Muscle layer of colon (tissue), 2 donors: ENCODE measurements at regions not wholly inside any gene's neighbourhood (a gene's known extent, or its start where the extent isn't known, plus 50 kb on each side); places are given as distances from the start of the nearest gene placed in this dataset.

Experiments used
- H3K27ac ChIP-seq: one replicate; pipeline ENCODE4 v1.7.0; 2013; ENCODE audit warnings: low read depth, mild to moderate bottlenecking, low read length, moderate library complexity
- H3K27me3 ChIP-seq, 2 donors: one replicate each; pipeline ENCODE4 v1.7.0; 2013; ENCODE audit warnings: low read length in 2 of 2, mild to moderate bottlenecking in 2 of 2; ENCODE audit not compliant: insufficient read depth in 2 of 2, control insufficient read depth in 1 of 2
- H3K36me3 ChIP-seq: one replicate; pipeline ENCODE4 v1.7.0; 2013; ENCODE audit warnings: mild to moderate bottlenecking, low read length; ENCODE audit not compliant: insufficient read depth
- H3K4me1 ChIP-seq: one replicate; pipeline ENCODE4 v1.7.0; 2013; ENCODE audit warnings: mild to moderate bottlenecking, low read length; ENCODE audit not compliant: insufficient read depth
- H3K4me3 ChIP-seq, 2 donors: one replicate each; pipeline ENCODE4 v1.7.0; 2013; ENCODE audit warnings: low read length in 2 of 2, low read depth in 1 of 2, mild to moderate bottlenecking in 1 of 2, moderate library complexity in 1 of 2
- H3K9ac ChIP-seq: one replicate; pipeline ENCODE4 v1.7.0; 2013; ENCODE audit warnings: low read length
- H3K9me3 ChIP-seq: one replicate; pipeline ENCODE4 v1.7.0; 2013; ENCODE audit warnings: mild to moderate bottlenecking, low read length
- donor health status: abdominal sarcoma.
- donor health status: Adenocarcinoma of cecum.

- no peak overlapping the region for H3K4me3 ChIP-seq
- H3K27me3 ChIP-seq, result no peaks in the 10 kb centered on the region
- no peaks in the 10 kb centered on the region for H3K9me3 ChIP-seq
- H3K9ac ChIP-seq, result no peak overlapping the region
- H3K4me1 ChIP-seq, result no peaks in the 10 kb centered on the region
- H3K36me3 ChIP-seq, result no peaks in the 10 kb centered on the region
- H3K27ac ChIP-seq, result no peak overlapping the region
Measured at GRCh38 chr13:107070792-107071191, 502.9 kb upstream of the ARGLU1 start.

DNA sequence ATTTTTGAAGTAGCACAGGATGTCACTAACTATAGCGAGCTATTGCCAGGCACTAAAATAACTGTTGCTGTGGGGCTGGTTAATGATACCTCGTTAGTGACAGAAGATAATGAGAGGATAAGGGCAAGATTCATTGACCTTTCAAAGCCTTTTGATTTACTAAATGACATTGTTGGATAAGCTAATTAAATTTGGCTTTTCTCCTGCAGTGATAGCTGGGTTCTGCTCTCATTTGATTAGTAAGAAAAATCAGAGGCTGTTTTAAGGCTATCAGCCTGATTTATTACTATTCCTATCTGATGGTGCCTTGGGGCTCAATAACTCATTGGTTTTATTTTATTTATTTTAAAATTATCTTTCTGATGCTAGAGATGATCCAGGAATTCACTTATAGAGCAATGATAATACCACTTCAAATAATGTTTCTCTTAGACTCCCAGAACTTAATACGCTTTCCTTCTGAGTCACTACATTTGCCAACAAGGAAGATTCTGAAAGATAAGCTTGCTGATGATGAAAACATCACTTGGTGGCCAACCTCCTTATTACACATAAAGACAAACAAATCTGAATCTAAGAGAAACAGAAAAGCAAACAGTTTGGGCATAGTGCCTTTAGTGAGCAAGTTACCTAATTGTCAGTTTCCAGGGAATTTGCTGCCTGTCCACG lies 501.3 kb upstream of the ARGLU1 start:
- Histone ChIP-seq H3K4me1 (no peaks in the 10 kb centered on the region), H3K27ac (no peak overlapping the region), H3K27me3 (no peaks in the 10 kb centered on the region), H3K9ac (no peak overlapping the region), H3K36me3 (no peaks in the 10 kb centered on the region), H3K4me3 (no peak overlapping the region), H3K9me3 (no peaks in the 10 kb centered on the region)

DNA sequence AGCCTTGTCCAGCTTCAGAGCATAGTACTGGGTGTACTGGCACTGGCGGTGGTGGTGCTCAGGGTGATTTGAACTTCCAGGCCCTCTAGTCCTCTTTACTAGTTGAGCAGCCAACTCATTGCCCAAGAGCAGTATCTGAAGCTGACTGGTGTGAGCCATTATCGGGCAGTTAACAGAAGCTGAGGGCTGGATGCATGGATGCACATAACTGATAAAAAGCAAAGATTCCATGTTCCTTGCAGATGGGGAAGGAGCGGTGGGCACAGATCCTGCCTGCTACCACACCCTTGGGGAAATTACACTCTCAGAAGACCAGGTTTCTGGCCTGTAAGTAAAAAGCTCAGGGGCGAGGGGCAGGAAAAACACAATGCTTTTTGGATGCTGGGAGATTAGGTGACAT lies 499.4 kb upstream of the ARGLU1 start:
- Histone ChIP-seq H3K36me3 (no peaks in the 10 kb centered on the region), H3K9ac (no peak overlapping the region), H3K4me1 (no peaks in the 10 kb centered on the region), H3K27ac (no peak overlapping the region), H3K4me3 (no peak overlapping the region), H3K9me3 (no peaks in the 10 kb centered on the region), H3K27me3 (no peaks in the 10 kb centered on the region)

DNA sequence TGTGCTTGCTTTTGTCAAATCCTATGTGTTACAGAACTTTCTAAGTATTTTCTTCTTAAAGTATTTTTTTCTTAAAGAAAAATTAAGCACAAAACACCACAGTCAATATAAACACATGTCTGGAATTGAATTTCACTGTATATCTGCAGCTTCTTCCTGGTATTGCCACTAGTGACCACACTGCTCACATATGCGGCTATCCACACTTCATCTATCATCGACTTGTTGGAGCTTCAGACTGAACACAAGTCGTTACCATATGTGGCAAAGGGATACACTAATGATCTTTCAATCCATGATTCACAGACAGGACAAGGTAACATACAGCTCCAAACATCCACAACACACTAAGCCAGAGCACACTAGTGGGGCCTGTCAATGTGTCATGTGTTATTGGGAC lies 498.4 kb upstream of the ARGLU1 start:
- Histone ChIP-seq H3K36me3 (no peaks in the 10 kb centered on the region), H3K9ac (no peak overlapping the region), H3K4me1 (no peaks in the 10 kb centered on the region), H3K27me3 (no peaks in the 10 kb centered on the region), H3K27ac (no peak overlapping the region), H3K4me3 (no peak overlapping the region), H3K9me3 (no peaks in the 10 kb centered on the region)

DNA sequence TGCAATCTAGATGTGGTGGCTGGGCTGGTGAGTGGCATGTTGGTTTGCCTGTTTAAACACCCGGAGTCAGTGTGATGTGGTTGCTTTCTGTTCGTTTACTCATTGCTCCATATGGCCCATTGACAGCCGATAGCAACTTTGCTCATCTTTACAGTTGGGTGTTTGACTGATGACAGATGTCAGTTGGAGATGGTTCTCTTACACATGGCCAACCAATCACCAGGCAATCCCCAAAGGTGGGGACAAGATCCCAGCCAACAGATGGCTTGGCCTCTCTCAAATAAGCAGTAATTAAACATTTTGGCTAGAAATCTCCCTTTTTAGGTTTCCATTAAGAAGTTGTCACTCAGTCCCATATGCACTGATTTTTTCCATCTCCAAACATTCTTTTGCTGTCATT lies 497.1 kb upstream of the ARGLU1 start:
- no peaks in the 10 kb centered on the region for H3K9me3 ChIP-seq
- H3K36me3 ChIP-seq, result no peaks in the 10 kb centered on the region
- no peak overlapping the region for H3K4me3 ChIP-seq
- no peaks in the 10 kb centered on the region for H3K4me1 ChIP-seq
- H3K27ac ChIP-seq, result no peak overlapping the region
- no peaks in the 10 kb centered on the region for H3K27me3 ChIP-seq
- no peak overlapping the region for H3K9ac ChIP-seq

DNA sequence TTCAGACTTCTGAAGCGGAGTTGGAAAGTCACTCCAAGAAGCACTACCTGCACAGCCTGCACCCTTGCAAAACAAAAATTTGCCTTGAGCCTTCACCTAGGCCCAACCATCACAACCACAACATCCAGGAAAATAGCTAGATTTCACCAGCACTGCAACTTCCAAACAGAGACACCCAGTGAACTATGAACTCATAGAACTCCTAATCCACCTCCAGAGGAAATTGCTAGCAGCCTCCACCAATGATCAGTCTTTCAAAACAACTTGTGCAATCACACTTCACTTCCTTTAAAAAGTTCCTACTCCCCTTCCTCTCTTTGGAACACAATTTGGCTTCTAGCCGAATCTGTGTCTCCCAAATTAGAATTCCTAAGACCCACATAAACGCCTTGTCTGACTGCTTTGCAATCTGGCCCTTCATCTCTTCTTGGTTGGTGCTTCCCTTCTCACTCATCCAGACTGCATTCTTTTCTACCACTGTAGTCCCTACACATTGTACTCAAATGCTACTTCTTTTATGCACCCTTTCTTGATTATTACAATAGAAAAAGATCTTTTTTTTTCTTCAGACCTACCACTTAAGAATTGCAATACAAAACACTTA lies 489.2 kb upstream of the ARGLU1 start:
- Histone ChIP-seq H3K27ac (no peak overlapping the region), H3K36me3 (no peaks in the 10 kb centered on the region), H3K4me3 (no peak overlapping the region), H3K9ac (no peak overlapping the region), H3K4me1 (no peaks in the 10 kb centered on the region), H3K9me3 (no peaks in the 10 kb centered on the region), H3K27me3 (no peaks in the 10 kb centered on the region)

DNA sequence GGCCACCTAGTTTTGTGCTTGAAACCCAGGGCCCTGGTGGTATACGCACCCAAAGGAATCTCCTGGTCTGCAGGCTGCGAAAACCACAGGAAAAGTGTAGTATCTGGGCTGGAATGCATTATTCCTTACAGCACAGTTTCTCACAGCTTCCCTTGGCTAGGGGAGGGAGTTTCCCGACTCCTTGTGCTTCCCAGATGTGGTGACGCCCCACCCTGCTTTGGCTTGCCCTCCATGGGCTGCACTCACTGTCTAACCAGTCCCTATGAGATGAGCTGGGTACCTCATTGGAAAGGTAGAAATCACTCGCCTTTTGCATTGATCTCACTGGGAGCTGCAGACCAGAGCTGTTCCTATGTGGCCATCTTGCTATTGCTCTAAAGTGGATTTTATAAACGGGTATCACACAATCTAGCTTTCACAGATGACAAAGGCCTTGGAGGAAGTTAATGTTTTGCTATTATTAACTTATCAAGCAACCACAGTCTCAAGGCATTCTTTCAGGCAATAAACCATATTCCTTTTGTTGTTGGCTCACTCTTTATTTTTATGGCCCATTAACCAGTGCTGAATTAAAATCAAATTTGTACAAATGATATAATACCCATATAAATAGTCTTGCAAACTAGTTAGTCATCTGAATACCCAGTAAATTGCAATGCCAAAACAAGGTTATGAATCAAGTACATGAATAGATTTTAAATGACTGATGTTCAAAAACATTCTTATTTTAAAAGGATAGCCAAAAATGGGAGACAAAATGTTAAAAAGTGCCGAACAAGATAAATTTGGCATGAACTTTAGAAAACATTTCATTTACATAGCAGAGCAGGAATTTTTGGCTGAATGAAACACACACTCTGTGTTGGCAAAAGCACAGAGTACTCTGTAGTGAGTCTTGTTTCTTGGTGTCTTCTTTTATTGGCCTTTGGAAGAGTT lies 475.4 kb upstream of the ARGLU1 start:
- peaks cover 5% of the 10 kb centered on the region for H3K4me1 ChIP-seq
- no peaks in the 10 kb centered on the region for H3K9me3 ChIP-seq
- no peak overlapping the region for H3K27ac ChIP-seq
- no peak overlapping the region for H3K4me3 ChIP-seq
- no peak overlapping the region for H3K9ac ChIP-seq
- H3K36me3 ChIP-seq, result no peaks in the 10 kb centered on the region
- H3K27me3 ChIP-seq, result no peaks in the 10 kb centered on the region

DNA sequence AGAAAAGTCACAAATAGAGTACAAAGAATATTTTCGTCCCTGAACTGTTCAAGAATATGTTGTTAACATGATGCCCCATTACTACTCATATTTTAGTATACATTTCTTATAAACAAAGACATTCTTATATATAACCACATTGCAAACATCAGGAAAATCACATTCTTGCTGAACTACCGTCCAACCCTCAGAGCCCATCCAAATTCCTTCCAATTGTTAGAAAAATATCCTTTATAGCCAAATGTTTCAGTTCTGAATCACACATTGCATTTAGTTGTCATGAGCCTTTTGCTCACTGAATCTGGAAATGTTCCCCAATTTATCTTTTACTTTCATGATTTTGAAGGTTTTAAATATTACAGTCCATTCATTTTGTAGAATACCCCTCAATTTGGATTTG lies 467.8 kb upstream of the ARGLU1 start:
- Histone ChIP-seq H3K27me3 (no peaks in the 10 kb centered on the region), H3K9ac (no peak overlapping the region), H3K9me3 (no peaks in the 10 kb centered on the region), H3K36me3 (no peaks in the 10 kb centered on the region), H3K4me3 (no peak overlapping the region), H3K27ac (no peak overlapping the region), H3K4me1 (no peaks in the 10 kb centered on the region)

DNA sequence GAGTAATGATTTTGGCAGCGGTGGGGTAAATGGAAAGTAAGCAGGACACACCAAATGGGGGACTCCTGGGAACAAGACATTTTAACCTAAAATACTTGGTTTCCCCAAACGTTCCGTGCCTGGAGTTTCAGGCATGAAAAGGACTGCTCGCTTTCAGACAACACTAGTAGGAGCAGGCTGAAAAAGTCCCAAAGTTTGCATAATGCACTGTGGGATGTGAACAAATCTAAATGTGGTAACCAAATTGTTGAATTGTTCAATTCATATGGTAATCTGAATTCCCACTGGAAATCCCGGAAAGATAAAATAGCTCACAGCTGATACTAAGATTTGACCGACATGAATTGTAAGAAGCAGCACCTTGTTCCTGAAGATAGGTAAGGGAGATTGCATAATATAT lies 467.2 kb upstream of the ARGLU1 start:
- no peaks in the 10 kb centered on the region for H3K27me3 ChIP-seq
- H3K4me3 ChIP-seq, result no peak overlapping the region
- no peaks in the 10 kb centered on the region for H3K4me1 ChIP-seq
- no peak overlapping the region for H3K9ac ChIP-seq
- no peaks in the 10 kb centered on the region for H3K9me3 ChIP-seq
- H3K27ac ChIP-seq, result no peak overlapping the region
- H3K36me3 ChIP-seq, result no peaks in the 10 kb centered on the region

DNA sequence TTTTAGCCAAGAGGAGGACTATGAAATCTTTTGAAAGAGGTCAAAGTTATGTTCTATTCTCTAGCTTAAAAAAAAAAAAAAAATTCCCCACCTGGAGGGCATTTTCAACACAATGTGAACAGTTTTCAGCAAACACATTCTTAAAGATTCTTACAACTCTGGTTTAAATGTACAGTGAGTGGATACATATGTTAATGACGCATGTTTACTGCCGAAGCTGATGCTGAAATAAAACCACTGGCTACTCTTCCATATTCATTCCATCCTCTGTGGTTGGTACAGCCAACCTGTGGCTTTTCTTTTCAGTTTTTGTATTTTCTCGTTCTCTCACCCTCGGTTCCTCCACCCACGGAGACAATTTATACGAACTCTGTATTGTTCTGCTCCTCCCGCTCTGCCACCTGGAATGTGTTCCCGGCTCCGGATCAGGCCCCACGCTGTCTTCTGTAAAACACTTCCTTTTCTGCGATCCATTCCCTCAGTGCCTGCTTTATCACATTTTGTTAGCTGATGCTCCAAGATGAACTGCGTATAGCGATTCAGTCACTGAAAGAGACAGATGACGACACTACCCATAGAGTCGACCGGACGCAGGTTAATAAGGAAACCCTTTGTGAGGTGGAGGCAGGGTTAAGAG lies 466.4 kb upstream of the ARGLU1 start:
- H3K9ac ChIP-seq, result no peak overlapping the region
- no peak overlapping the region for H3K27ac ChIP-seq
- H3K27me3 ChIP-seq, result no peaks in the 10 kb centered on the region
- no peaks in the 10 kb centered on the region for H3K4me1 ChIP-seq
- H3K36me3 ChIP-seq, result no peaks in the 10 kb centered on the region
- H3K4me3 ChIP-seq, result no peak overlapping the region
- H3K9me3 ChIP-seq, result no peaks in the 10 kb centered on the region

DNA sequence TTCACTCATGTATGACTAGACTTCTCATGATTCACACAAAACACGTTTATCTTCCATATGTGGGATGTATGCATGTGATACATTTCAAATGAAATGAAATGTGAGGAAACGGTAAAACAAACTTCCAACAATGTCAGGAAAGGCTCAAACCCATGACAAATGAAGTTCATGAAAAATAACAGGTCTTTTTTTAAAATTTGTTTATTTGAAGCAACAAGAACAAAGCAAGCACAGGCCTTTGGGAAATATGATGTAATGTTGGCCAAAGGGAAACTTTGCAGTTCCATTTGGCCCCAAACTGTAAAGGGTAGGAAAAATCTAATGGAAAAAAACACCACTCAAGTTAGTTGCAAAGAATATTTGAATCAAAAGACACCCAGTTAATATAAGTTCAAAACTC lies 463.8 kb upstream of the ARGLU1 start:
- H3K4me1 ChIP-seq, result no peaks in the 10 kb centered on the region
- no peak overlapping the region for H3K9ac ChIP-seq
- no peaks in the 10 kb centered on the region for H3K9me3 ChIP-seq
- H3K4me3 ChIP-seq, result no peak overlapping the region
- no peaks in the 10 kb centered on the region for H3K36me3 ChIP-seq
- H3K27me3 ChIP-seq, result no peaks in the 10 kb centered on the region
- no peak overlapping the region for H3K27ac ChIP-seq
